Uterus (tissue), 3 donors: ENCODE measurements at regions not wholly inside any gene's neighbourhood (a gene's known extent, or its start where the extent isn't known, plus 50 kb on each side); places are given as distances from the start of the nearest gene placed in this dataset.
A peak's percentile ranks its signal among the peaks of the same experiment; 100 is the strongest.

Experiments used
- DNase-seq, 2 donors: peaks; one replicate each; pipeline ENCODE4 v3.0.0-alpha.2; 2019 to 2020
- H3K27ac ChIP-seq, 2 donors: fragments of 200-600 bp; sonication (generic); 1 replicate in 1 of 2; 2 replicates in 1 of 2; pipeline ENCODE4 v1.5.1; 2016 to 2018
- H3K27me3 ChIP-seq, 2 donors: fragments of 200-600 bp; sonication (generic); one replicate each; pipeline ENCODE4 v1.5.1; 2018 to 2019; ENCODE audit warnings: control low read depth in 1 of 2
- H3K36me3 ChIP-seq, 2 donors: fragments of 200-600 bp; sonication (generic); one replicate each; pipeline ENCODE4 v1.5.1; 2019; ENCODE audit warnings: control low read depth in 1 of 2
- H3K4me1 ChIP-seq, 2 donors: fragments of 200-600 bp; sonication (generic); one replicate each; pipeline ENCODE4 v1.5.1; 2018 to 2019; ENCODE audit warnings: control low read depth in 1 of 2
- H3K4me3 ChIP-seq, 2 donors: fragments of 200-600 bp; sonication (generic); 1 replicate in 1 of 2; 2 replicates in 1 of 2; pipeline ENCODE4 v1.5.1; 2018 to 2019; ENCODE audit warnings: mild to moderate bottlenecking in 1 of 2
- H3K9me3 ChIP-seq, 2 donors: fragments of 200-600 bp; sonication (generic); one replicate each; pipeline ENCODE4 v1.5.1; 2019; ENCODE audit warnings: control low read depth in 1 of 2
- POLR2A ChIP-seq, 2 donors: fragments of 450-650 bp; IDR thresholded peaks; one replicate each; pipeline ENCODE4 v1.6.1; 2016; ENCODE audit warnings: antibody characterized with exemption in 2 of 2, mild to moderate bottlenecking in 1 of 2, moderate library complexity in 1 of 2
- intact Hi-C: fragments of 100-400 bp; cut with DNase I; formaldehyde crosslinking; loops from one replicate; pipeline ENCODE4 v1.15.1; 2023; ENCODE audit warnings: low total_unique reads
- TF ChIP-seq, protein P1 (sequence below), 4 experiments: fragments of 200-600 bp in 2 of 4; fragments of 450-650 bp in 2 of 4; sonication (generic) in 2 of 4; IDR thresholded peaks; one replicate each; pipeline ENCODE4 v1.5.1; 2016 to 2019; ENCODE audit warnings: antibody characterized with exemption in 4 of 4, mild to moderate bottlenecking in 2 of 4, moderate library complexity in 1 of 4
- donor health status: DM: yes; HTN: yes; CAD: no.

DNA sequence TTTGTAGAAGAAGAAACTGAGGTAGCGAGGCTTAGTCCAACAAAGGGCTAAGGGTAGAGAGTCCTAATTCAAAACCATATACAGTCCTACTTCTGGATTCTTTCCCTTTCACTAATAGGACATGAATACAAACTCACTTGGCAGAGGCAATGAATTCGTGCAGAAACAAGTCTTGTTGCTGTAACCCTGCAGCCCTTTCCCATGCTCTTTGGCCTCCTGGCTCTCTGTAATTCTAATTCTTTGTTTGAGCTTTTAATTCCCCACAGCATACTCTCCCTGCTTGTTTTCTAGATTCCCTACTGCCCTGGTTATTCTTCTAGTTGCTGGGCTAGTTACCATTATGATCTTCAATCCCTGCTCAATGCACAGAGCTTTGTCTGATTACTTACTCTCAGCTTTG lies 381.4 kb downstream of the ETNK1 start:
- Histone ChIP-seq H3K27me3 (no peaks in the 10 kb centered on the region), H3K4me1 (no peaks in the 10 kb centered on the region), H3K27ac (no peak overlapping the region), H3K9me3 (no peaks in the 10 kb centered on the region), H3K4me3 (no peak overlapping the region), H3K36me3 (no peaks in the 10 kb centered on the region)
- DNase-seq, result peak in 1 of 2 donors; percentile 20
- TF ChIP-seq, protein P1, sequence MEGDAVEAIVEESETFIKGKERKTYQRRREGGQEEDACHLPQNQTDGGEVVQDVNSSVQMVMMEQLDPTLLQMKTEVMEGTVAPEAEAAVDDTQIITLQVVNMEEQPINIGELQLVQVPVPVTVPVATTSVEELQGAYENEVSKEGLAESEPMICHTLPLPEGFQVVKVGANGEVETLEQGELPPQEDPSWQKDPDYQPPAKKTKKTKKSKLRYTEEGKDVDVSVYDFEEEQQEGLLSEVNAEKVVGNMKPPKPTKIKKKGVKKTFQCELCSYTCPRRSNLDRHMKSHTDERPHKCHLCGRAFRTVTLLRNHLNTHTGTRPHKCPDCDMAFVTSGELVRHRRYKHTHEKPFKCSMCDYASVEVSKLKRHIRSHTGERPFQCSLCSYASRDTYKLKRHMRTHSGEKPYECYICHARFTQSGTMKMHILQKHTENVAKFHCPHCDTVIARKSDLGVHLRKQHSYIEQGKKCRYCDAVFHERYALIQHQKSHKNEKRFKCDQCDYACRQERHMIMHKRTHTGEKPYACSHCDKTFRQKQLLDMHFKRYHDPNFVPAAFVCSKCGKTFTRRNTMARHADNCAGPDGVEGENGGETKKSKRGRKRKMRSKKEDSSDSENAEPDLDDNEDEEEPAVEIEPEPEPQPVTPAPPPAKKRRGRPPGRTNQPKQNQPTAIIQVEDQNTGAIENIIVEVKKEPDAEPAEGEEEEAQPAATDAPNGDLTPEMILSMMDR (IDR thresholded peaks at IDR 0.05), result no peak
- TF ChIP-seq POLR2A (IDR thresholded peaks at IDR 0.05), result no peak
- intact Hi-C loops, result no loop called here

DNA sequence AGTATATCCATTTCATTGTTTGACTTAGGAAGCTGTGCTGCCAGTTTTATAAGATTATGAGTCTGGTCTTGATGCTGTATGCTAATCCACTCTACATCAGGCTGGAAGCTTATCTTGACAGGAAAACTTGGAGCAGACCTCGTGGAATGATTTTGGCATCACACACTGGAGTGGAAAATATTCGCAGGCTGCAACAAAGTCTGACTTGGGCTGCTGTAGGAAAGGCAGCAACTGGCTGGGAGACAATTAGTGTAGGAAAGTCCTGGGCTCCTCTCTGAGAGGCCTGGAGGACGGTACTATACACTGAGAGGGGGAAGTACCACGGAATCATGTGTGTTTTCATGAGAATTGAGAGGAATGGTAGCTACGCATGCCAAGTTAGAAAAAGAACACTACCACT lies 383.7 kb downstream of the ETNK1 start:
- H3K9me3 ChIP-seq, result no peaks in the 10 kb centered on the region
- H3K27me3 ChIP-seq, result no peaks in the 10 kb centered on the region
- intact Hi-C loops, result no loop called here
- no peaks in the 10 kb centered on the region for H3K4me1 ChIP-seq
- H3K36me3 ChIP-seq, result no peaks in the 10 kb centered on the region
- H3K4me3 ChIP-seq, result no peak overlapping the region
- TF ChIP-seq, protein P1 (IDR thresholded peaks at IDR 0.05), result no peak
- TF ChIP-seq POLR2A (IDR thresholded peaks at IDR 0.05), result no peak
- DNase-seq, result no peak
- H3K27ac ChIP-seq, result no peak overlapping the region

DNA sequence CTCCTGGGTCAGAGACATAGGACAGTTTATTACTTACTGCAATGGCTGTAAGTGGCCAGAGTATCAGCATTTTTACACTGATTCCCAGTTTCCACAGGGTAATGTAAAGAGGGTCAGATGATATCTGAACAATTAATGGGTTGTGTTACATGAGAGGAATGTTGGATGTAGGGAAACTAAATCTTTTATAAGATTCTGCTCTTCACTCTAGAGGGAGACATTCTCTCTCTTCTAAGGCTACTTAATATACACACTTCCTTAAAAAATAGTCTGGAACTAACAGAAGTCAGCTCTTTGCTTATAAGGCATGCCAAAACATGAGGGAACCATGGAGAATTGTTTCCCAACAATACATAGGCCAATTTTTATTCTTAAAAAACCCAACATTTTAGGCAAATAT lies 389.8 kb downstream of the ETNK1 start:
- H3K27me3 ChIP-seq, result no peaks in the 10 kb centered on the region
- no peak overlapping the region for H3K27ac ChIP-seq
- H3K4me1 ChIP-seq, result no peaks in the 10 kb centered on the region
- H3K36me3 ChIP-seq, result no peaks in the 10 kb centered on the region
- DNase-seq, result no peak
- intact Hi-C loops, result no loop called here
- TF ChIP-seq, protein P1 (IDR thresholded peaks at IDR 0.05), result no peak
- no peak for TF ChIP-seq POLR2A (IDR thresholded peaks at IDR 0.05)
- no peaks in the 10 kb centered on the region for H3K9me3 ChIP-seq
- H3K4me3 ChIP-seq, result no peak overlapping the region

DNA sequence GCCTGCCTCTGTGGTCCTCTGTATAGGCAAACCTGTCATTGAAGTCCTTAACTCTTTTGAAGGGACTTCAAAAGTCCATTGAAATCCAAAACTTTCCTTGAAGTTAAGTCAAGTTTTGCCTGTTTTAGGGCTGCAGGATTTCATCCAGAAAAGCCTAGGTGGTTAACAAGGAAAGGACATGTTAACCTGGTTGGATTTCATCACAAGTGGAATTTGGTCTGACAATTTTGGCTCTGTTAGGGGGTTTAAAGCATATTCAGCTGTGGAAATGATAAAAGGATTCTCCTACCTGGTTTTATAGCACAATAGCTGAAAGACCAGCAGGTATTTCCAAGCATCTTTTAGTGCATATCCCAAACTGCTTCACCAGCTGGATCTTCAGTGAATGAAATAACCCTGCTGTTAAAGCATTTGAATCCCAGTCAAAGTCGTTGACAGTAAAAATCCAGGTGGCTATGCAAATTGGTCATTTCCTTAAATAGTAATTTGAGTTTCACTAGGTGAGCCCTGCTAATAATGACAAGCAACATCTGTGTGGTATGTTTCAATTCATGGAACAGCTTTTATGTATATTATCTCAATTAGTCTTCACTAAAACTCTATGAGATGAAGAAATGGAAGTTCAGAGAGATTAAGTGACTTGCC lies 400.5 kb downstream of the ETNK1 start:
- no peaks in the 10 kb centered on the region for H3K27me3 ChIP-seq
- no peak overlapping the region for H3K27ac ChIP-seq
- no peak for TF ChIP-seq POLR2A (IDR thresholded peaks at IDR 0.05)
- TF ChIP-seq, protein P1 (IDR thresholded peaks at IDR 0.05), result no peak
- H3K36me3 ChIP-seq, result no peaks in the 10 kb centered on the region
- H3K9me3 ChIP-seq, result no peaks in the 10 kb centered on the region
- no peaks in the 10 kb centered on the region for H3K4me1 ChIP-seq
- intact Hi-C loops, result no loop called here
- no peak for DNase-seq
- H3K4me3 ChIP-seq, result no peak overlapping the region

DNA sequence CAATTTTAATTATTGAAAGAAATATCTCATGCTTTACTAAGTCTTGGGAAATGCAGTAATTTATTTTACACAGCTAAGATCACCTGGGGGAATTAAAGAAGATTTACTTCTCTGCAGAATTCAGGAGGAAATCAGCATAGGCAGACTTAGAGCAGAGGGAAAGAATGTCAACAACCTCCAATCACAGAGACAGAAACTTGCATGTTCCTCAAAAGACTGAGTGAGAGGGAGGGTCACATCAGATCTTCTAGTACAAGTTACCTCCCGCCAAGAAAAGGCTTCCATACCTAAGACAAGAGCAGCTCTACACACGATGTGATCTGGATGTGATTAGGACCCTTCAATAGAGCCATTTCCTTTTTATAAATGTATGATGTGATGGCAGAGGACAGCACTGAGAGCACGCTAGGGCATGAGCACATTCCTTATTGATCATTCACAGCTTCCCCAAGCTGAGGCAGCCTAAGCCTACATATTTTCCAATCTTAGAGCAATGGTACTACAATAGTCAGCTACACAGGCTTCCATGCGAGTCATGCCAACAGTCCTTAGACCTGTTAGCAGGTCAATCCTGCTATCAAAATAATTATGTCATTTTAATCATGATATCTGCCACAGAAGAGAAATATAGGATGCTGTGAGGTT lies 403.3 kb downstream of the ETNK1 start:
- Histone ChIP-seq H3K27me3 (no peaks in the 10 kb centered on the region), H3K9me3 (no peaks in the 10 kb centered on the region), H3K4me3 (no peak overlapping the region), H3K36me3 (no peaks in the 10 kb centered on the region), H3K27ac (no peak overlapping the region), H3K4me1 (no peaks in the 10 kb centered on the region)
- DNase-seq, result no peak
- intact Hi-C loops, result no loop called here
- TF ChIP-seq POLR2A (IDR thresholded peaks at IDR 0.05), result no peak
- TF ChIP-seq, protein P1 (IDR thresholded peaks at IDR 0.05), result no peak
